Panc1 (cell line): ENCODE measurements at regions not wholly inside any gene's neighbourhood (a gene's known extent, or its start where the extent isn't known, plus 50 kb on each side); places are given as distances from the start of the nearest gene placed in this dataset.
"Not testable (repeated sequence)": the region's sequence is repeated elsewhere in the genome, so short reads cannot be mapped to it uniquely, and the experiment has no call there.

Experiments used
- ATAC-seq: fragments of 200-7000 bp; cut with Tn5 transposase; 2 replicates; pipeline ENCODE4 v1.9.1; 2020; ENCODE audit warnings: mild to moderate bottlenecking, moderate library complexity
- BruUV-seq: library from RNA; stranded (reverse); fragments of 400-500 nt; replicated peaks from 2 replicates; lab custom pipeline; 2021; lab: Mats Ljungman, UMichigan
- CTCF ChIA-PET: fragments of 300-600 bp; sonication (Branson Sonifier 250); formaldehyde crosslinking; loops from one replicate; lab custom pipeline; 2022; ENCODE audit warnings: antibody characterized with exemption; lab: Charles Lee
- POLR2A ChIA-PET: fragments of 300-600 bp; sonication (Branson Sonifier 250); formaldehyde crosslinking; loops from one replicate; lab custom pipeline; 2022; ENCODE audit warnings: antibody characterized with exemption; lab: Charles Lee
- DNase-seq: peaks from one replicate; pipeline ENCODE4 v3.0.0-alpha.2; 2010; ENCODE audit warnings: low read depth, low spot score
- H3K27ac ChIP-seq: 2 replicates; pipeline ENCODE4 v1.5.1; 2011; ENCODE audit warnings: mild to moderate bottlenecking, low read length, inconsistent platforms
- H3K27me3 ChIP-seq: fragments of 200-500 bp; sonication (Bioruptor generic); 2 replicates; pipeline ENCODE4 v1.6.0; 2014; ENCODE audit warnings: low read length, inconsistent platforms; ENCODE audit not compliant: control insufficient read depth, insufficient read depth
- H3K36me3 ChIP-seq: fragments of 200-500 bp; sonication (Bioruptor generic); 2 replicates; pipeline ENCODE4 v1.5.1; 2014; ENCODE audit warnings: inconsistent platforms, mild to moderate bottlenecking, low read length, moderate library complexity; ENCODE audit not compliant: control insufficient read depth, insufficient read depth
- H3K4me1 ChIP-seq: 2 replicates; pipeline ENCODE4 v1.5.1; 2011; ENCODE audit warnings: inconsistent platforms, mild to moderate bottlenecking, low read length, moderate library complexity; ENCODE audit not compliant: control insufficient read depth, insufficient read depth
- H3K4me3 ChIP-seq, 2 experiments: 2 replicates each; pipeline ENCODE4 v1.5.1; 2011 to 2012; ENCODE audit warnings: low read depth in 2 of 2, low read length in 2 of 2, mild to moderate bottlenecking in 2 of 2, inconsistent platforms in 1 of 2, moderate library complexity in 1 of 2
- H3K9me3 ChIP-seq: fragments of 200-500 bp; sonication (Bioruptor generic); 2 replicates; pipeline ENCODE4 v1.5.1; 2014; ENCODE audit warnings: low read depth, mild to moderate bottlenecking, inconsistent platforms, low read length, moderate library complexity; ENCODE audit not compliant: control insufficient read depth, insufficient read depth
- CTCF ChIP-seq: fragments of 450-650 bp; IDR thresholded peaks from 2 replicates; pipeline ENCODE4 v1.5.1; 2017; ENCODE audit warnings: mild to moderate bottlenecking
- POLR2AphosphoS5 ChIP-seq: IDR thresholded peaks from 2 replicates; pipeline ENCODE4 v1.6.1; 2012; ENCODE audit warnings: mild to moderate bottlenecking, low read depth, low read length, moderate library complexity
- REST ChIP-seq, 2 experiments: IDR thresholded peaks; 2 replicates each; pipeline ENCODE4 v1.6.1; 2011 to 2012; ENCODE audit warnings: low read depth in 2 of 2, control low read depth in 1 of 2, low read length in 1 of 2, mild to moderate bottlenecking in 1 of 2, moderate library complexity in 1 of 2; ENCODE audit not compliant: insufficient read depth in 1 of 2
- SIN3A ChIP-seq: IDR thresholded peaks from 2 replicates; pipeline ENCODE4 v1.6.1; 2012; ENCODE audit warnings: low read depth, mild to moderate bottlenecking, low read length, moderate library complexity, borderline replicate concordance; ENCODE audit not compliant: insufficient read depth
- TCF7L2 ChIP-seq: IDR thresholded peaks from 2 replicates; pipeline ENCODE4 v1.6.1; 2011; ENCODE audit warnings: mild to moderate bottlenecking, low read depth, low read length, inconsistent platforms
- in situ Hi-C: cut with HindIII; loops from 2 replicates; pipeline ENCODE4 v1.10.0; 2016; ENCODE audit warnings: low sequenced_read_pairs, low pct_unique_long_range_greater_than_20kb
- intact Hi-C: fragments of 100-400 bp; cut with micrococcal nuclease; formaldehyde crosslinking; loops from one replicate; pipeline ENCODE4 v1.10.0; 2022; ENCODE audit not compliant: unreplicated experiment

GRCh38 chr7:79636849-79637248, 183.4 kb upstream of the MAGI2 start:
- Histone ChIP-seq H3K36me3 (no peaks in the 10 kb centered on the region), H3K4me3 (no peak overlapping the region), H3K4me1 (no peaks in the 10 kb centered on the region), H3K27ac (no peak overlapping the region), H3K9me3 (no peaks in the 10 kb centered on the region), H3K27me3 (no peaks in the 10 kb centered on the region)
- DNase-seq (no peak), ATAC-seq (no peak)
- TF ChIP-seq CTCF (no peak), POLR2AphosphoS5 (no peak), REST (IDR thresholded peaks at IDR 0.05; ENCODE audit: insufficient read depth in 1 of 2, low read depth in 2 of 2, low read length in 1 of 2) (no peak), TCF7L2 (no peak), SIN3A (no peak)
- intact Hi-C loops (no loop called here), in situ Hi-C loops (no loop called here)
- POLR2A ChIA-PET, result no interaction called here
- no TSS peak for BruUV-seq
- CTCF ChIA-PET, result no interaction called here

- H3K4me1 ChIP-seq, DNase-seq, CTCF ChIA-PET, H3K36me3 ChIP-seq, ATAC-seq, BruUV-seq, POLR2A ChIA-PET, H3K27me3 ChIP-seq, H3K4me3 ChIP-seq, H3K27ac ChIP-seq, H3K9me3 ChIP-seq, in situ Hi-C loops, intact Hi-C loops: not testable (repeated sequence)
These were observed 172.5 kb upstream of the MAGI2 start for GRCh38 chr7:79625921-79626320.

GRCh38 chr7:79624336-79624735, 170.9 kb upstream of the MAGI2 start:
- Histone ChIP-seq H3K4me3 (no peak overlapping the region), H3K27me3 (no peaks in the 10 kb centered on the region), H3K27ac (no peak overlapping the region), H3K36me3 (no peaks in the 10 kb centered on the region; the same call in 1 of the 2 replicates), H3K4me1 (no peaks in the 10 kb centered on the region), H3K9me3 (no peaks in the 10 kb centered on the region)
- intact Hi-C loops (no loop called here), in situ Hi-C loops (no loop called here)
- peak; percentile 22 for DNase-seq
- TF ChIP-seq SIN3A (no peak), POLR2AphosphoS5 (no peak), REST (IDR thresholded peaks at IDR 0.05; ENCODE audit: insufficient read depth in 1 of 2, low read depth in 2 of 2, low read length in 1 of 2) (no peak), CTCF (no peak), TCF7L2 (no peak)
- ATAC-seq, result no peak; the same call in 1 of the 2 replicates
- no TSS peak for BruUV-seq
- CTCF ChIA-PET, result no interaction called here
- POLR2A ChIA-PET, result no interaction called here
